ENCODE measurements at regions not wholly inside any gene's neighbourhood (a gene's known extent, or its start where the extent isn't known, plus 50 kb on each side); places are given as distances from the start of the nearest gene placed in this dataset.

GRCh38 chr5:148730942-148731898 is 76.9 kb upstream of the HTR4 start:
- Histone ChIP-seq H3K9me2 (replicated peaks; ENCODE audit: insufficient read depth) (no peaks in the 10 kb centered on the region), H3K9me3 (ENCODE audit: low read depth) (no peaks in the 10 kb centered on the region), H3K4me2 (no peak overlapping the region), H3K4me1 (ENCODE audit: insufficient read depth) (no peaks in the 10 kb centered on the region), H3K36me3 (replicated peaks; ENCODE audit: insufficient read depth, low read depth) (no peaks in the 10 kb centered on the region), H3K27ac (no peak overlapping the region), H4K20me1 (ENCODE audit: insufficient read depth, poor library complexity, severe bottlenecking) (no peaks in the 10 kb centered on the region), H3K27me3 (no peaks in the 10 kb centered on the region), H3K4me3 (no peak overlapping the region), H3K79me2 (no peaks in the 10 kb centered on the region), H2AFZ (peak overlapping the region; percentile 42)
- WGBS (ENCODE audit: low lambda C conversion rate, missing lambda C conversion rate) = 35% methylated on average over 12 of the region's 12 CpGs
- TF ChIP-seq EZH2phosphoT487 (IDR thresholded peaks at IDR 0.05; ENCODE audit: low read depth, severe bottlenecking, unreplicated experiment) = no peak
- no peak for TF ChIP-seq EZH2 (IDR thresholded peaks at IDR 0.05; ENCODE audit: borderline replicate concordance)
- peak; percentile 99 for TF ChIP-seq CTCF (IDR thresholded peaks at IDR 0.05; ENCODE audit: poor library complexity)
- peak; percentile 93 for DNase-seq (ENCODE audit: low spot score)

GRCh38 chr5:148732692-148733091 is 78.4 kb upstream of the HTR4 start:
- WGBS (ENCODE audit: low lambda C conversion rate, missing lambda C conversion rate) = 45% methylated on average over 3 of the region's 3 CpGs
- H3K79me2 ChIP-seq = no peaks in the 10 kb centered on the region

GRCh38 chr5:148733601-148734438 is 79.5 kb upstream of the HTR4 start:
- Histone ChIP-seq H3K4me1 (ENCODE audit: insufficient read depth) (no peaks in the 10 kb centered on the region), H3K79me2 (no peaks in the 10 kb centered on the region), H3K27me3 (no peaks in the 10 kb centered on the region), H3K36me3 (replicated peaks; ENCODE audit: insufficient read depth, low read depth) (no peaks in the 10 kb centered on the region), H3K27ac (no peak overlapping the region), H4K20me1 (ENCODE audit: insufficient read depth, poor library complexity, severe bottlenecking) (no peaks in the 10 kb centered on the region), H3K4me2 (no peak overlapping the region), H3K9me3 (ENCODE audit: low read depth) (no peaks in the 10 kb centered on the region), H3K9me2 (replicated peaks; ENCODE audit: insufficient read depth) (no peaks in the 10 kb centered on the region), H3K4me3 (no peak overlapping the region), H2AFZ (no peak overlapping the region)
- peak; percentile 91 for DNase-seq (ENCODE audit: low spot score)
- WGBS (ENCODE audit: low lambda C conversion rate, missing lambda C conversion rate) = 35% methylated on average over 11 of the region's 11 CpGs
- TF ChIP-seq EZH2phosphoT487 (IDR thresholded peaks at IDR 0.05; ENCODE audit: low read depth, severe bottlenecking, unreplicated experiment) (no peak), CTCF (IDR thresholded peaks at IDR 0.05; ENCODE audit: poor library complexity) (peak; percentile 73)

More at GRCh38 chr5:148732692-148733091, 78.4 kb upstream of the HTR4 start:
- Histone ChIP-seq H2AFZ (no peak overlapping the region), H3K4me1 (ENCODE audit: insufficient read depth) (no peaks in the 10 kb centered on the region), H3K9me2 (replicated peaks; ENCODE audit: insufficient read depth) (no peaks in the 10 kb centered on the region), H3K4me3 (no peak overlapping the region), H3K9me3 (ENCODE audit: low read depth) (no peaks in the 10 kb centered on the region), H4K20me1 (ENCODE audit: insufficient read depth, poor library complexity, severe bottlenecking) (no peaks in the 10 kb centered on the region), H3K4me2 (no peak overlapping the region), H3K27ac (no peak overlapping the region), H3K36me3 (replicated peaks; ENCODE audit: insufficient read depth, low read depth) (no peaks in the 10 kb centered on the region), H3K27me3 (no peaks in the 10 kb centered on the region)
- no peak for DNase-seq (ENCODE audit: low spot score)
- TF ChIP-seq CTCF (IDR thresholded peaks at IDR 0.05; ENCODE audit: poor library complexity) (no peak), EZH2 (IDR thresholded peaks at IDR 0.05; ENCODE audit: borderline replicate concordance) (no peak), EZH2phosphoT487 (IDR thresholded peaks at IDR 0.05; ENCODE audit: low read depth, severe bottlenecking, unreplicated experiment) (no peak)

All from hepatocyte (in vitro differentiated cells).